Stromal cell of bone marrow (primary cell): ENCODE measurements at regions not wholly inside any gene's neighbourhood (a gene's known extent, or its start where the extent isn't known, plus 50 kb on each side); places are given as distances from the start of the nearest gene placed in this dataset.
"Not testable (repeated sequence)": the region's sequence is repeated elsewhere in the genome, so short reads cannot be mapped to it uniquely, and the experiment has no call there.

Experiments used
- DNase-seq: peaks from one replicate; pipeline ENCODE4 v3.0.0-alpha.2; 2012; ENCODE audit warnings: low read depth

DNA sequence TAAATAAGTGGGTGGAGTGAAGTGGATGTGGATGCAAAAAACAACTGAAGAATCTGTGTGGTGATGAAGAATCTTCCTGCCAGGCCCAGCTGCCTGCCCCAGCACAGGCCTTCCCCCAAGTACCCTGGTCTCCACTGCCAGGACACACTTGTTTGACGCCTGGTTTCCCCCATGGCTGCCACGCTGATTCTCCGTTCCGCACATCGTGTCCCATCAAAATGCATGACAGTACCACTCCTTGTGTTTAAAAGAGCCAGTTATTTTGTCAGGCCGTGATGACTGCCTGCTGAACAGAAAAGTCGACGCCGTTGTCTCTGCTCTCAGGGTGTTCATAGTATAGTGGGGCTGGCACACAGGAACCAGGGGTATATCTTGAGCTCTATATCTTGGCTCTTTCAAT lies 50.3 kb upstream of the KYNU start:
- DNase-seq, result no peak

DNA sequence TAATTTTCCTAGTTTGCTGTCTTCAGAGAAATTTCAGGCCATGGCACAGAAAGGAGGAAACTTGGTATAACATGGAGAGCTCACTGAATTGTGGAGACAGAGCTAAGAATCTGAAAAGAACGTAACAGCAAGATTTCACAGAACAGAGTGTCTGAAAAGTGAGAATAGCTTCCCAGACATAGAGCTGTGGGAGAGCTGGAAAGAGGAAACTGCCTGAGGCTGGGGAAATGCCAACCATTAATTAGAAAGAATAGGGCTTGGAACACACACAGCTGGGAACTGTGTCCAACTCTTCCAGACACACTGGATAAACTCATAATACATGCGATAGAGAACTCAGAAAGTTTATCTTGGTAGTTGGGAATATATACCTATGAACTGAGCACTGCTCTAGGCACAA lies 51.6 kb upstream of the KYNU start:
- no peak for DNase-seq

DNA sequence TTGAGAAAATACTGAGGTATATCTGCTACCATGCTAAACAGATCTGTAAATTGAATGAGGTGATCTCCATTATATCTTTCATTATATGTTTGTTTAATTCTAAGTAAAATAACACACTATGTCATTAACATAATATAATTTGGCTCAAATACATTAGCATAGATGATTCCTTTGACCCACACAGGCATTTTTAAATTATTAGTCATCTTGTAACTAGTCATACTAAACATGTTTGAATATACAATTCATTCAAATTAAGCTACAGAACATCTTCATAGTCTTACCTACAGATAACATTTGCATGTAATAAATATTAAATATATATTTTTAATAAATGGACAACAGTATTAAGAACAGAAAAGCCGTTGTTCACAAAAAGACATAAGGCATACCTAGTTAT lies 52.7 kb upstream of the KYNU start:
- DNase-seq, result no peak

DNA sequence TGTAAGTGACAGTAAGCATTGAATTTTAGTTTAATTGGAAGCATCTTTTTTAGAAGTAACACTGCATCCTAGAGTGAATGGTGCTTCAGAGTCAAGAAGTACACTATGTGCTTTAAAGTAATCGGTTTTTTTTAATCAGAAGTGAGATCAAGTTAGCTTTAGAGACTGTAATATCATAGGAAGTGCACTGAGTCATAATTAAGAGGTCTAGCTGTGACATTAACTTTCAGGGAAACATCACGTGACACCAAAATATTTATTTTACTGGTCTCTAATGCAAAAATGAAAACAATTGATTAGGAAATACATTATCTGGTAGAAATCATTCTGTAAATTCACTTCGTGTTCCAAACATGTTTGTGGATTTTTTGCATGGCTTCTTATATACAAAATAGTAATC lies 55.3 kb upstream of the KYNU start:
- DNase-seq, result no peak

DNA sequence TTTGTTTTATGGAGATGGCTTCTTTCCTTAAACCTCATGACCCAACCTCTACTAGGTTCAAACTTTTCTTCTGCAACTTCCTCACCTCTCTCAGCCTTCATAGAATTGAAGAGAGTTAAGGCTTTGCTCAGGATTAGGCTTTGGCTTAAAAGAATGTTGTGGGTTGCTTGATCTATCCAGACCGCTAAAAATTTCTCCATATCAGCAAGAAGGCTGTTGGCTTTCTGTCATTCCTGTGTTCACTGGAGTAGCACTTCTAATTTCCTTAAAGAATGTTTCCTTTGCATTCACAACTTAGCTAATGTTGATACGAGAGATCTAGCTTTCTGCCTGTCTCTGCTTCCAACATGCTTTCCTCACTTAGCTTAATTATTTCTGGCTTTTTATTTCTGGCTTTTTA lies 58.1 kb upstream of the KYNU start:
- DNase-seq, result no peak

DNA sequence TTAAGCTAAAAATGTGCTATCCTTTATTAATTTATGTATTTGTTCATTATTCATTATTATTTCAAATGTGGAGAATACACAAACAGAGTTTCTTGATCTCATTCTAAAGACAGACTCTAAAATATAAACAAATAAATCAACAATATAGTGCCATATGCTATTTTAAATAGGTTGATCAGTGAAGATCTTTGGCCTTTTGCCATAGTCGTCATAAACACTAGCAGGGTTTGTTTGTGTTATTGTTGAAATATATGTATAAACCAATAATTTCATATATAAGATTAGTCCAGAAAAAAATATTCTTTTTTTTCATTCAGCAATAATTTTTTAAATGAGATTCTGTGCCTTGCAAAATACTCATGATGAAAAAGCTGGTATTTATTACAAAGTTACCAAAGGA lies 62.1 kb upstream of the KYNU start:
- DNase-seq, result no peak

DNA sequence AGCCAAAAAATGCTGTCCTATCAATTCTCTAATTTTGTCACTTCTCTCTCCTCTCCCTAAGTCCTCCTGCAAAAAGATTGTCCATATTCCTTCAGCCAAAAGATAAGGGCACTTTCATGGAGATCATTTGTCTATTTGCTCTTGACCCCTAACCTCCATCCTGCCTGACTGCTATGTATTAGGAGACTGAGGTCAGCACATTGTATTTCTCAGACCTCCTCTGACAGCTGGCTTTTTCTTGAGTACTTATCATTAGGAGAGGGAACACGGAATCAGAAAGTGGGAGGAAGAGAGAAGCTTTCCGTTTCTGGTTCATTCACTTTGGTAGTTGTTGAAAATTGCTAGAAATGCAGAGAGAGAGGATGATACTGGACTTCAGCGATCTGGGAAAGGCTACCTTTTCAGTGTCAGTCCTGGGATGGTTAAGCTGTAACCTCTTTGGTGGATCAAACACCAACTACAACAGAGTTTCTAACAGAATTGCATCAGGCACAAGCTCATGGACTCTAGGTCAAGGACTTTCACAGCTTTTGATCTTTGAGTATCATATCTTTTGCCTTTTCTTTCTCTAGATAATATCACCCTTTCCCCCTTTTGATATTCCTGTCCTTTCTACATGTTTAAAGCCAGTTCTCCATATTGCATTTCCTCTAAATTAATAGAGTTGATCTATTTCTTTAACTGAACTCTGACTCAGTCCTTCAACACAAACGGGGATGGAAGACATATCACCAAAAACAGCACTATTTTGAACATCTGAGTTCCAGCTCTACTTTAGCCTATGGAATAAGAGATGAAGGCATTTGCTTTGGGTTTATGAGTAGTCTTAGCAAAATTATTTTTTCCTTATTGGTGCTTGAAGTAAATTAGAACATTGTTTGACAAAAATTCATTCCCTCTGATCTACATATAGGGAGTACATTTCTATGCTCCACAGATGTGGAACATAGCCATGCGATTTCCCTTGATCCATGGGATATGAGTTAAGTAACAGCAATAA lies 63.3 kb upstream of the KYNU start:
- no peak for DNase-seq

- not testable (repeated sequence) for DNase-seq
Measured at GRCh38 chr2:142811644-142812043, 65.8 kb upstream of the KYNU start.

DNA sequence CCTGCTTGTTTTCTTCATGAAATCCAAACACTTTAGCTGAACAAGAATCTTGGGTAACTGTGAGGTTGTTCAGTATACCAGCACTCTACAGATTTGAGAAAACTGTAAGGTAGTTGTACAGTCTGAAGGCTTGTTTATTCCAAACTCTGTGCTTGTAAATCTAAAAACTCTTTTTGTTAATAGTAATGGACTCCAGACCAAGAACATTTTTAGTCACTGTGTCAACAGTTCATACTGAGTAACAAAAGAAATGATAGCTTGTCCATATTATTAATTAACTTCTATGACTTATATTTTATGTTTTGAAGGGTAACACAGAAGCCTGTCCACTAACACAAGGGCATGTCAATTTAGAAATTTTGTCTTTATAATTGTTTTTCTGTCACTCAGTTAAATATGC lies 72.2 kb upstream of the KYNU start:
- DNase-seq, result no peak

- no peak for DNase-seq
Measured at GRCh38 chr2:142803158-142803557, 74.3 kb upstream of the KYNU start.

- no peak for DNase-seq
Measured at GRCh38 chr2:142796588-142796987, 80.9 kb upstream of the KYNU start.

- DNase-seq, result no peak
Measured at GRCh38 chr2:142796161-142796560, 81.3 kb upstream of the KYNU start.

GRCh38 chr2:142794850-142795249 lies 82.6 kb upstream of the KYNU start:
- no peak for DNase-seq

DNA sequence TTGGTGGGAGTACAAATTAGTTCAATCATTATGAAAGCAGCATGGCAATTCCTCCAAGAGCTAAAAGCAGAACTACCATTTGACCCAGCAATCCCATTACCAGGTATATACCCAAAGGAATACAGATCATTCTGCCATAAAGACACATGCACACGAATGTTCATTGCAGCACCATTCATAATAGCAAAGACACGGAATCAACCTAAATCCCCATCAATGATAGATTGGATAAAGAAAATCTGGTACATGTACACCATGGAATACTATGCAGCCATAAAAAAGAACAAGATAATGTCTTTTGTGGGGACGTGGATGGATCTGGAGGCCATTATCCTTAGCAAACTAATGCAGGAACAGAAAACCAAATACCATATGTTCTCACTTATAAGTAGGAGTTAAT lies 85.1 kb upstream of the KYNU start:
- DNase-seq, result not testable (repeated sequence)

DNA sequence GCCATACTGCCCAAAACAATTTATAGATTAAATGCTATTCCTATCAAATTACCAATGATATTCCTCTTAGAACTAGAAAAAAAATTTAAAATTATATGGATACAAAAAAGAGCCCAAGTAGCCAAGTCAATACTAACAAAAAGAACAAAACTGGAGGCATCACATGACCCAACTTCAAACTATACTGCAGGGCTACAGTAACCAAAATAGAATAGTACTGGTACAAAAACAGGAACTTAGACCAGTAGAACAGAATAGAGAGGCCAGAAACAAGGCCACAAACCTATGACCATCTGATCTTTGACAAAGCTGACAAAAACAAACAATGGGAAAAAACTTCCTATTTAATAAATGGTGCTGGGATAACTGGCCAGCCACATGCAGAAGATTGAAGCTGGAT lies 86.1 kb upstream of the KYNU start:
- no peak for DNase-seq

GRCh38 chr2:142786918-142787702 lies 90.4 kb upstream of the KYNU start:
- no peak for DNase-seq

- DNase-seq, result no peak
Measured at GRCh38 chr2:142782942-142783443, 94.5 kb upstream of the KYNU start.

DNA sequence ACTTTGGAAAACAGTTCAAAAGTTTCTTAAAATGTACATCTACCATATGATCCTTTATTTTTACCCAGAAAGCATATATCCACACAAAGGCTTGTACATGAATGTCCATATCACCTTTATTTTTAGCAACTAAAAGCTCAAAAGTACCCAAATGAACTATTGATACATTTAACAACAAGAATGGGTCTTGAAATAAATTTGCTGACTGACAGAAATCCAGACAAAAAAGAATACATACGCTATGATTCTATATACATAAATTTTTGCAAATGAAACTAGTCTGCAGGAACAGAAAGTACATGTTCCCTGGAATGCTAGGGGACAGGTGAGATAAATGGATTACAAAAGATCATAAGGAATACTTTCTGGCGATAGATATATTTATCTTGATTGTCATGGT lies 96.3 kb upstream of the KYNU start:
- no peak for DNase-seq

DNA sequence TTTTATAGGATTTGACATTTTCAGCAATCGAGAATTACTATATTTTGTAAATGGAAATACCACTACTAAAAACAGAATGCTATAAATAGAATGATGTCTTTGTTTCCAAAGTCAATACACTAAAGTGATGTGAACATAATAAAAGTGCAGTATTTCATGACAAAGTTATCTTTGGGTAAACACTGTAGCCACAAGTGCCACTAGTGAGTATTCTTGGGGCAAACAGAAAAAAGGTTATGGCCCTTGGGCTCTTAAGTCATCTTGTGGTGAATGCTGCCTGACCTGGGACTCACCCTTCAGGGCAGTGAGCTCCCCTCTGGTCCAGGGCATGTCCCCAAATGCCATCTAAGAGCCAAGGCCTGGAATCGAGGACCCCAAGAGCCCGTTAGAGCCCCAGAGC lies 99.2 kb upstream of the KYNU start:
- no peak for DNase-seq

- DNase-seq, result no peak
Measured at GRCh38 chr2:142777742-142778141, 99.7 kb upstream of the KYNU start.

GRCh38 chr2:142769761-142770160 lies 107.7 kb upstream of the KYNU start:
- DNase-seq, result no peak

GRCh38 chr2:142767847-142768246 lies 109.6 kb upstream of the KYNU start:
- DNase-seq, result no peak

DNA sequence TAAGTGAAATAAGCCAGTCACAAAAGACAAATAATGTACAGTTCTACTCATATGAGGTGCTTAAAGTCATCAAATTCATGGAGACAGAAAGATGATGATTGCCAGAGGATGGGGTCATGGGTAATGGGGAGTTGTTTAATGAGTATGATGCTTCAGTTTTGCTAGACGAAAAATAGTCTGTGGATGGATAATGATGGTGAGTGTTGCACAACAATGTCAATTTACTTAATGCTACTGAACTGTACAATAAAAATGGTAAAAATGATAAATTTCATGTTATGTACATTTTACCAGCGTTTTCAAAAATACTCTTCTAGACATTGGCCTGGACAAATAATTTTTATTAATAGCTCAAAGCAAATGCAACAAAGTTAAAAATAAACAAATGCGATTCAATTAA lies 118.5 kb upstream of the KYNU start:
- DNase-seq, result no peak
